Upper lobe of left lung (tissue), 6 donors: ENCODE measurements at regions not wholly inside any gene's neighbourhood (a gene's known extent, or its start where the extent isn't known, plus 50 kb on each side); places are given as distances from the start of the nearest gene placed in this dataset.
"Not testable (repeated sequence)": the region's sequence is repeated elsewhere in the genome, so short reads cannot be mapped to it uniquely, and the experiment has no call there.

Experiments used
- ATAC-seq, 2 donors: fragments of 200-7000 bp; cut with Tn5 transposase; one replicate each; pipeline ENCODE4 v1.9.1; 2022; ENCODE audit warnings: mild to moderate bottlenecking in 2 of 2, moderate library complexity in 2 of 2; ENCODE audit not compliant: low FRiP score in 2 of 2
- DNase-seq, 2 donors: peaks; one replicate each; pipeline ENCODE4 v3.0.0-alpha.2; 2019 to 2020
- H3K27ac ChIP-seq, 4 donors: fragments of 200-600 bp; sonication (generic); one replicate each; pipeline ENCODE4 v1.5.1; 2016 to 2019
- H3K27me3 ChIP-seq, 4 donors: fragments of 200-600 bp; sonication (generic); one replicate each; pipeline ENCODE4 v1.5.1; 2017 to 2019
- H3K36me3 ChIP-seq, 4 donors: fragments of 200-600 bp; sonication (generic); one replicate each; pipeline ENCODE4 v1.5.1; 2016 to 2019
- H3K4me1 ChIP-seq, 4 donors: fragments of 200-600 bp; sonication (generic); one replicate each; pipeline ENCODE4 v1.5.1; 2018 to 2019
- H3K4me3 ChIP-seq, 4 donors: fragments of 200-600 bp; sonication (generic); one replicate each; pipeline ENCODE4 v1.5.1; 2017 to 2019; ENCODE audit warnings: mild to moderate bottlenecking in 2 of 4, moderate library complexity in 1 of 4
- H3K9me3 ChIP-seq, 4 donors: fragments of 200-600 bp; sonication (generic); one replicate each; pipeline ENCODE4 v1.5.1; 2018 to 2019
- CTCF ChIP-seq, 6 experiments: fragments of 450-650 bp in 4 of 6; fragments of 200-600 bp in 2 of 6; sonication (generic) in 2 of 6; IDR thresholded peaks; one replicate each; pipeline ENCODE4 v1.5.1; 2016 to 2019; ENCODE audit warnings: antibody characterized with exemption in 6 of 6
- EP300 ChIP-seq, 4 donors: sonication (generic); formaldehyde crosslinking; IDR thresholded peaks; one replicate each; pipeline ENCODE4 v1.5.1; 2017; ENCODE audit warnings: antibody characterized with exemption in 4 of 4, control low read depth in 2 of 4
- POLR2A ChIP-seq, 4 donors: fragments of 450-650 bp; IDR thresholded peaks; one replicate each; pipeline ENCODE4 v1.5.1; 2016 to 2017; ENCODE audit warnings: antibody characterized with exemption in 4 of 4, mild to moderate bottlenecking in 2 of 4
- POLR2AphosphoS5 ChIP-seq, 2 donors: sonication (generic); formaldehyde crosslinking; IDR thresholded peaks; one replicate each; pipeline ENCODE4 v1.5.1; 2017; ENCODE audit warnings: antibody characterized with exemption in 2 of 2
- WGBS, 2 donors: methylation state at CpG; one replicate each; pipeline ENCODE4 v1.1.5; 2017 to 2018; 5-methylcytosine and 5-hydroxymethylcytosine counted together
- donor health status: DM: no; HTN: no; CAD: no; lungs with moderate emphysema.
- donor health status: DM: no; HTN: yes; CAD: no; lungs with severe emphysema.

GRCh38 chr5:126274763-126275125 is 148.5 kb upstream of the GRAMD2B start:
- no peaks in the 10 kb centered on the region for H3K4me1 ChIP-seq
- no peak for TF ChIP-seq POLR2AphosphoS5 (IDR thresholded peaks at IDR 0.05)
- no peak for TF ChIP-seq EP300 (IDR thresholded peaks at IDR 0.05)
- no peak for TF ChIP-seq POLR2A (IDR thresholded peaks at IDR 0.05)
- no peak for TF ChIP-seq CTCF (IDR thresholded peaks at IDR 0.05)
- H3K27ac ChIP-seq, result no peak overlapping the region
- no peak overlapping the region for H3K4me3 ChIP-seq
- ATAC-seq (no peak), DNase-seq (no peak)
- no peaks in the 10 kb centered on the region for H3K36me3 ChIP-seq
- no peaks in the 10 kb centered on the region for H3K27me3 ChIP-seq
- no peaks in the 10 kb centered on the region for H3K9me3 ChIP-seq
- 73 to 86% methylated on average over 3 of the region's 3 CpGs for WGBS, 2 donors

GRCh38 chr5:126277762-126278161 is 145.4 kb upstream of the GRAMD2B start:
- no peak overlapping the region for H3K4me3 ChIP-seq

GRCh38 chr5:126280343-126280742 is 142.9 kb upstream of the GRAMD2B start:
- TF ChIP-seq EP300 (IDR thresholded peaks at IDR 0.05), result no peak
- H3K4me1 ChIP-seq, result no peaks in the 10 kb centered on the region
- no peaks in the 10 kb centered on the region for H3K9me3 ChIP-seq
- 59 to 83% methylated on average over 1 of the region's 1 CpG for WGBS, 2 donors
- no peaks in the 10 kb centered on the region for H3K27me3 ChIP-seq
- no peak overlapping the region for H3K4me3 ChIP-seq
- H3K27ac ChIP-seq, result no peak overlapping the region
- DNase-seq, result no peak
- H3K36me3 ChIP-seq, result no peaks in the 10 kb centered on the region
- ATAC-seq, result no peak

More at GRCh38 chr5:126277762-126278161, 145.4 kb upstream of the GRAMD2B start:
- Histone ChIP-seq H3K4me1 (no peaks in the 10 kb centered on the region), H3K27ac (no peak overlapping the region), H3K9me3 (no peaks in the 10 kb centered on the region), H3K36me3 (no peaks in the 10 kb centered on the region), H3K27me3 (no peaks in the 10 kb centered on the region)
- no peak for ATAC-seq
- no peak for DNase-seq
- TF ChIP-seq POLR2AphosphoS5 (IDR thresholded peaks at IDR 0.05), result no peak
- no peak for TF ChIP-seq CTCF (IDR thresholded peaks at IDR 0.05)
- no peak for TF ChIP-seq EP300 (IDR thresholded peaks at IDR 0.05)
- TF ChIP-seq POLR2A (IDR thresholded peaks at IDR 0.05), result no peak

- DNase-seq (no peak), ATAC-seq (no peak)
- H3K4me3 ChIP-seq, result no peak overlapping the region
- no peaks in the 10 kb centered on the region for H3K36me3 ChIP-seq
- H3K9me3 ChIP-seq, result no peaks in the 10 kb centered on the region
- no peak overlapping the region for H3K27ac ChIP-seq
- no peaks in the 10 kb centered on the region for H3K27me3 ChIP-seq
- TF ChIP-seq EP300 (IDR thresholded peaks at IDR 0.05) (no peak), POLR2AphosphoS5 (IDR thresholded peaks at IDR 0.05) (no peak), CTCF (IDR thresholded peaks at IDR 0.05) (no peak), POLR2A (IDR thresholded peaks at IDR 0.05) (no peak)
- no peaks in the 10 kb centered on the region for H3K4me1 ChIP-seq
Measured at GRCh38 chr5:126280846-126281245, 142.4 kb upstream of the GRAMD2B start.

- Histone ChIP-seq H3K4me1 (no peaks in the 10 kb centered on the region), H3K27me3 (no peaks in the 10 kb centered on the region), H3K9me3 (no peaks in the 10 kb centered on the region), H3K36me3 (no peaks in the 10 kb centered on the region), H3K4me3 (no peak overlapping the region), H3K27ac (no peak overlapping the region)
- TF ChIP-seq POLR2AphosphoS5 (IDR thresholded peaks at IDR 0.05) (no peak), POLR2A (IDR thresholded peaks at IDR 0.05) (no peak), EP300 (IDR thresholded peaks at IDR 0.05) (no peak), CTCF (IDR thresholded peaks at IDR 0.05) (no peak)
- WGBS, 2 donors, result 75 to 84% methylated on average over 6 of the region's 6 CpGs
- no peak for DNase-seq
- no peak for ATAC-seq
Measured at GRCh38 chr5:126284977-126285696, 138.1 kb upstream of the GRAMD2B start.

- H3K9me3 ChIP-seq, H3K36me3 ChIP-seq, ATAC-seq, H3K27me3 ChIP-seq, H3K27ac ChIP-seq, DNase-seq, H3K4me1 ChIP-seq, H3K4me3 ChIP-seq: not testable (repeated sequence)
- WGBS, 2 donors, result 90 to 100% methylated on average over 2 of the region's 3 CpGs
Measured at GRCh38 chr5:126296121-126296520, 127.1 kb upstream of the GRAMD2B start.
